Neural progenitor cell (in vitro differentiated cells): ENCODE measurements at regions not wholly inside any gene's neighbourhood (a gene's known extent, or its start where the extent isn't known, plus 50 kb on each side); places are given as distances from the start of the nearest gene placed in this dataset.

Experiments used
- DNase-seq: peaks from one replicate; pipeline ENCODE4 v3.0.0-alpha.2; 2016; ENCODE audit warnings: low spot score
- H2AFZ ChIP-seq: fragments of 200-600 bp; sonication (generic); replicated peaks from 2 replicates; pipeline ENCODE4 v1.6.1; 2016; ENCODE audit warnings: antibody characterized with exemption
- H3F3A ChIP-seq: fragments of 200-600 bp; sonication (generic); 2 replicates; pipeline ENCODE4 v1.6.1; 2016; ENCODE audit warnings: antibody characterized with exemption, low read depth
- H3K27ac ChIP-seq: fragments of 200-600 bp; sonication (generic); 2 replicates; pipeline ENCODE4 v1.5.1; 2016; ENCODE audit warnings: mild to moderate bottlenecking
- H3K27me3 ChIP-seq: fragments of 200-600 bp; sonication (generic); 2 replicates; pipeline ENCODE4 v1.6.1; 2016; ENCODE audit warnings: mild to moderate bottlenecking, moderate library complexity
- H3K36me3 ChIP-seq: fragments of 200-600 bp; sonication (generic); 2 replicates; pipeline ENCODE4 v1.5.1; 2016
- H3K4me1 ChIP-seq: fragments of 200-600 bp; sonication (generic); 2 replicates; pipeline ENCODE4 v1.6.1; 2016; ENCODE audit warnings: mixed run types
- H3K4me2 ChIP-seq: fragments of 200-600 bp; sonication (generic); 2 replicates; pipeline ENCODE4 v1.6.1; 2016
- H3K4me3 ChIP-seq: fragments of 200-600 bp; sonication (generic); 2 replicates; pipeline ENCODE4 v1.5.1; 2016
- H3K79me2 ChIP-seq: fragments of 200-600 bp; sonication (generic); 2 replicates; pipeline ENCODE4 v1.6.1; 2016; ENCODE audit warnings: low read depth
- H3K9ac ChIP-seq: fragments of 200-600 bp; sonication (generic); 2 replicates; pipeline ENCODE4 v1.6.1; 2016
- H3K9me3 ChIP-seq: fragments of 200-600 bp; sonication (generic); 2 replicates; pipeline ENCODE4 v1.5.1; 2016; ENCODE audit warnings: low read depth
- H4K20me1 ChIP-seq: fragments of 200-600 bp; sonication (generic); 2 replicates; pipeline ENCODE4 v1.6.1; 2016; ENCODE audit warnings: low read depth
- H3K27ac Mint-ChIP-seq: 3 replicates; pipeline ENCODE4 v1.8.0; 2021; ENCODE audit warnings: mixed read lengths
- H3K27me3 Mint-ChIP-seq: 2 replicates; pipeline ENCODE4 v1.8.0; 2022; ENCODE audit warnings: low read depth, mild to moderate bottlenecking, inconsistent platforms, moderate library complexity, mixed read lengths; ENCODE audit not compliant: insufficient read depth
- H3K36me3 Mint-ChIP-seq: 3 replicates; pipeline ENCODE4 v1.8.0; 2021; ENCODE audit warnings: mixed read lengths
- H3K4me1 Mint-ChIP-seq: 3 replicates; pipeline ENCODE4 v1.8.0; 2021; ENCODE audit warnings: mixed read lengths
- H3K4me3 Mint-ChIP-seq: 3 replicates; pipeline ENCODE4 v1.8.0; 2021; ENCODE audit warnings: mild to moderate bottlenecking, moderate library complexity, mixed read lengths
- H3K9me3 Mint-ChIP-seq: 3 replicates; pipeline ENCODE4 v1.8.0; 2020; ENCODE audit warnings: mixed read lengths
- CTCF ChIP-seq: fragments of 200-600 bp; sonication (generic); IDR thresholded peaks from 2 replicates; pipeline ENCODE4 v1.5.1; 2017; ENCODE audit warnings: antibody characterized with exemption, mild to moderate bottlenecking
- EZH2 ChIP-seq: fragments of 200-600 bp; sonication (generic); IDR thresholded peaks from 2 replicates; pipeline ENCODE4 v1.6.1; 2017; ENCODE audit warnings: antibody characterized with exemption, mild to moderate bottlenecking, moderate library complexity
- EZH2phosphoT487 ChIP-seq: fragments of 200-600 bp; sonication (generic); IDR thresholded peaks from 2 replicates; pipeline ENCODE4 v1.6.1; 2017; ENCODE audit warnings: antibody characterized with exemption

GRCh38 chr5:104599726-104600125 lies 1037.1 kb upstream of the NUDT12 start:
- Histone ChIP-seq H3K9me3 (no peaks in the 10 kb centered on the region), H3F3A (no peaks in the 10 kb centered on the region), H3K36me3 (no peaks in the 10 kb centered on the region), H3K4me2 (no peak overlapping the region), H3K4me1 (no peaks in the 10 kb centered on the region), H3K27me3 (no peaks in the 10 kb centered on the region), H3K9ac (no peak overlapping the region), H3K27ac (no peak overlapping the region), H3K79me2 (no peaks in the 10 kb centered on the region), H4K20me1 (no peaks in the 10 kb centered on the region), H3K4me3 (no peak overlapping the region), H2AFZ (no peak overlapping the region)
- no peak for TF ChIP-seq CTCF
- Mint-ChIP-seq H3K27ac (no peak overlapping the region), H3K4me1 (peaks cover 2% of the 10 kb centered on the region), H3K27me3 (no peaks in the 10 kb centered on the region), H3K9me3 (peaks cover 25% of the 10 kb centered on the region), H3K4me3 (no peak overlapping the region), H3K36me3 (no peaks in the 10 kb centered on the region)
- no peak for DNase-seq

GRCh38 chr5:104598285-104598684 lies 1035.7 kb upstream of the NUDT12 start:
- Mint-ChIP-seq H3K36me3 (peaks cover 2% of the 10 kb centered on the region), H3K4me1 (peaks cover 2% of the 10 kb centered on the region), H3K4me3 (no peak overlapping the region), H3K27ac (no peak overlapping the region), H3K27me3 (no peaks in the 10 kb centered on the region), H3K9me3 (peaks cover 23% of the 10 kb centered on the region)
- DNase-seq, result no peak
- H3K4me1 ChIP-seq, result no peaks in the 10 kb centered on the region
- H3K4me2 ChIP-seq, result no peak overlapping the region
- no peak overlapping the region for H2AFZ ChIP-seq
- H4K20me1 ChIP-seq, result no peaks in the 10 kb centered on the region
- no peaks in the 10 kb centered on the region for H3K9me3 ChIP-seq
- TF ChIP-seq EZH2phosphoT487 (no peak), CTCF (no peak), EZH2 (no peak)
- H3F3A ChIP-seq, result no peaks in the 10 kb centered on the region
- no peak overlapping the region for H3K27ac ChIP-seq
- no peak overlapping the region for H3K4me3 ChIP-seq
- H3K9ac ChIP-seq, result no peak overlapping the region
- no peaks in the 10 kb centered on the region for H3K36me3 ChIP-seq
- no peaks in the 10 kb centered on the region for H3K27me3 ChIP-seq
- H3K79me2 ChIP-seq, result no peaks in the 10 kb centered on the region

GRCh38 chr5:104594850-104595249 lies 1032.3 kb upstream of the NUDT12 start:
- H3K4me1 ChIP-seq, result no peaks in the 10 kb centered on the region
- H3K4me3 Mint-ChIP-seq, result no peak overlapping the region
- H3K27me3 Mint-ChIP-seq, result no peaks in the 10 kb centered on the region
- no peak for DNase-seq
- H3F3A ChIP-seq, result no peaks in the 10 kb centered on the region
- no peaks in the 10 kb centered on the region for H3K36me3 ChIP-seq
- no peak overlapping the region for H3K27ac Mint-ChIP-seq
- H3K9me3 Mint-ChIP-seq, result peaks cover 17% of the 10 kb centered on the region
- H3K79me2 ChIP-seq, result no peaks in the 10 kb centered on the region
- no peak overlapping the region for H3K4me2 ChIP-seq
- H3K9me3 ChIP-seq, result no peaks in the 10 kb centered on the region
- no peak overlapping the region for H2AFZ ChIP-seq
- no peak overlapping the region for H3K4me3 ChIP-seq
- H3K9ac ChIP-seq, result no peak overlapping the region
- H3K4me1 Mint-ChIP-seq, result peaks cover 2% of the 10 kb centered on the region
- no peaks in the 10 kb centered on the region for H3K27me3 ChIP-seq
- TF ChIP-seq EZH2, result no peak
- no peak for TF ChIP-seq EZH2phosphoT487
- no peak for TF ChIP-seq CTCF
- no peak overlapping the region for H3K27ac ChIP-seq
- peaks cover 2% of the 10 kb centered on the region for H3K36me3 Mint-ChIP-seq
- H4K20me1 ChIP-seq, result no peaks in the 10 kb centered on the region

- H4K20me1 ChIP-seq, result no peaks in the 10 kb centered on the region
- H3K9me3 ChIP-seq, result no peaks in the 10 kb centered on the region
- Mint-ChIP-seq H3K36me3 (no peaks in the 10 kb centered on the region), H3K27ac (no peak overlapping the region), H3K4me3 (no peak overlapping the region), H3K9me3 (no peaks in the 10 kb centered on the region), H3K4me1 (no peaks in the 10 kb centered on the region), H3K27me3 (no peaks in the 10 kb centered on the region)
- H3K4me1 ChIP-seq, result no peaks in the 10 kb centered on the region
- no peak overlapping the region for H3K27ac ChIP-seq
- no peak overlapping the region for H3K9ac ChIP-seq
- no peaks in the 10 kb centered on the region for H3K36me3 ChIP-seq
- no peak overlapping the region for H3K4me3 ChIP-seq
- no peak for TF ChIP-seq EZH2phosphoT487
- TF ChIP-seq CTCF, result peak; percentile 13
- no peak for TF ChIP-seq EZH2
- H3K4me2 ChIP-seq, result no peak overlapping the region
- DNase-seq, result no peak
- no peaks in the 10 kb centered on the region for H3F3A ChIP-seq
- no peak overlapping the region for H2AFZ ChIP-seq
- H3K27me3 ChIP-seq, result no peaks in the 10 kb centered on the region
- no peaks in the 10 kb centered on the region for H3K79me2 ChIP-seq
These were observed 1014.1 kb upstream of the NUDT12 start for GRCh38 chr5:104576677-104577076.
